Colonic mucosa (tissue), 4 donors: ENCODE measurements at regions not wholly inside any gene's neighbourhood (a gene's known extent, or its start where the extent isn't known, plus 50 kb on each side); places are given as distances from the start of the nearest gene placed in this dataset.

Source experiments
- DNase-seq: peaks from one replicate; pipeline ENCODE4 v3.0.0-alpha.2; 2020
- H3K27ac ChIP-seq: fragments of 200-600 bp; one replicate; pipeline ENCODE4 v1.8.0; 2021
- H3K27me3 ChIP-seq: fragments of 200-600 bp; one replicate; pipeline ENCODE4 v1.8.0; 2021
- H3K36me3 ChIP-seq: fragments of 200-600 bp; one replicate; pipeline ENCODE4 v1.8.0; 2021
- H3K4me1 ChIP-seq: fragments of 200-600 bp; one replicate; pipeline ENCODE4 v1.8.0; 2021; ENCODE audit warnings: mild to moderate bottlenecking
- H3K4me3 ChIP-seq: fragments of 200-600 bp; one replicate; pipeline ENCODE4 v1.8.0; 2021
- H3K9ac ChIP-seq, 2 donors: one replicate each; pipeline ENCODE4 v1.7.0; 2013; ENCODE audit warnings: control low read depth in 2 of 2, low read depth in 2 of 2, low read length in 2 of 2
- H3K9me3 ChIP-seq: fragments of 200-600 bp; one replicate; pipeline ENCODE4 v1.8.0; 2021
- CTCF ChIP-seq: fragments of 200-600 bp; IDR thresholded peaks from one replicate; pipeline ENCODE4 v1.8.0; 2022; ENCODE audit warnings: antibody characterized with exemption, mild to moderate bottlenecking
- intact Hi-C: fragments of 100-400 bp; cut with DNase I; formaldehyde crosslinking; loops from one replicate; pipeline ENCODE4 v1.14.1; 2022
- donor health status: healthy.
- donor health status: DM: no; HTN: no; CAD: no.
- donor health status: DM: no; HTN: no; CAD: no.

- no peak overlapping the region for H3K27ac ChIP-seq
- TF ChIP-seq CTCF, result no peak
- H3K9ac ChIP-seq, result no peak overlapping the region
- intact Hi-C loops, result no loop called here
- DNase-seq, result no peak
- H3K36me3 ChIP-seq, result no peaks in the 10 kb centered on the region
- no peaks in the 10 kb centered on the region for H3K27me3 ChIP-seq
- no peaks in the 10 kb centered on the region for H3K4me1 ChIP-seq
- H3K4me3 ChIP-seq, result no peak overlapping the region
- no peaks in the 10 kb centered on the region for H3K9me3 ChIP-seq
These were observed 123.9 kb upstream of the ACKR3 start for GRCh38 chr2:236445678-236446077.

GRCh38 chr2:236446521-236446920 is 123.1 kb upstream of the ACKR3 start:
- Histone ChIP-seq H3K27me3 (no peaks in the 10 kb centered on the region), H3K4me3 (no peak overlapping the region), H3K9me3 (no peaks in the 10 kb centered on the region), H3K4me1 (no peaks in the 10 kb centered on the region), H3K27ac (no peak overlapping the region), H3K36me3 (no peaks in the 10 kb centered on the region), H3K9ac (no peak overlapping the region)
- no peak for DNase-seq
- no peak for TF ChIP-seq CTCF
- intact Hi-C loops, result no loop called here

DNA sequence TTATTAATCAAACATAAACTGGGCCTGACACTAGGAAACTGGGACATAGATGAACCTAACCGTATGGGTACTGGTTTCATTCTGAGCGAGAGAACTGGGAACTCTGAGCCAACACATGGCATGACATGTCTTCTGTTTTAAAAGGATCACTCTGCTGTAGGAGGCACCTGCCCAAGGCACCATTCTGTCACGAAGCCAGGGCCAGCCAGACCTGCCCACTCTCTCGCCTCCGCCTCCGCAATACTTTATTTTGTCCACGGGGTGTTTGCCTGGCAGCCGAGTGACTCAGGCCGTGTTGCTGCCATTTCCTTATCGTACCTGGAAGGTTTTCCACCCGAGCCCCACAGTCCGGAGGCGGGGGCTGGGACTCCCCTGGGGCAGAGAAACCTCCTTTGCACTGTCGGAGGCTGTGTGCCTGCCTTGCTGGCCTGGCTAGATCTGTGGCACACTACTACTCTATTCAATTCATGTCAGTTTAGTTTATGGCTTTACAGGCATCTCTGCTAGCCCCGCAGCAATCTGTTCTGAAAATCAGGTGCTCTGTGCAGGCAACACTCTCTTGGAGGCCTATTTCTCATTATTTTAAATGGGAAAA is 120.4 kb upstream of the ACKR3 start:
- Histone ChIP-seq H3K36me3 (no peaks in the 10 kb centered on the region), H3K9me3 (no peaks in the 10 kb centered on the region), H3K27me3 (no peaks in the 10 kb centered on the region), H3K9ac (no peak overlapping the region), H3K4me3 (no peak overlapping the region), H3K27ac (no peak overlapping the region), H3K4me1 (no peaks in the 10 kb centered on the region)
- intact Hi-C loops, result no loop called here
- TF ChIP-seq CTCF, result no peak
- DNase-seq, result no peak

- no peaks in the 10 kb centered on the region for H3K9me3 ChIP-seq
- H3K36me3 ChIP-seq, result no peaks in the 10 kb centered on the region
- intact Hi-C loops, result no loop called here
- no peak overlapping the region for H3K27ac ChIP-seq
- no peak for DNase-seq
- H3K4me1 ChIP-seq, result no peaks in the 10 kb centered on the region
- H3K27me3 ChIP-seq, result no peaks in the 10 kb centered on the region
- no peak overlapping the region for H3K4me3 ChIP-seq
- TF ChIP-seq CTCF, result no peak
- no peak overlapping the region for H3K9ac ChIP-seq
These were observed 117.4 kb upstream of the ACKR3 start for GRCh38 chr2:236452238-236452637.

- intact Hi-C loops, result no loop called here
- no peak for DNase-seq
- TF ChIP-seq CTCF, result no peak
These were observed 115.5 kb upstream of the ACKR3 start for GRCh38 chr2:236454076-236454475.

More at GRCh38 chr2:236454076-236454475, 115.5 kb upstream of the ACKR3 start:
- H3K4me1 ChIP-seq, result no peaks in the 10 kb centered on the region
- H3K27me3 ChIP-seq, result no peaks in the 10 kb centered on the region
- H3K9ac ChIP-seq, result no peak overlapping the region
- H3K9me3 ChIP-seq, result no peaks in the 10 kb centered on the region
- H3K27ac ChIP-seq, result no peak overlapping the region
- no peak overlapping the region for H3K4me3 ChIP-seq
- no peaks in the 10 kb centered on the region for H3K36me3 ChIP-seq
